ENCODE measurements at regions not wholly inside any gene's neighbourhood (a gene's known extent, or its start where the extent isn't known, plus 50 kb on each side); places are given as distances from the start of the nearest gene placed in this dataset.

DNA sequence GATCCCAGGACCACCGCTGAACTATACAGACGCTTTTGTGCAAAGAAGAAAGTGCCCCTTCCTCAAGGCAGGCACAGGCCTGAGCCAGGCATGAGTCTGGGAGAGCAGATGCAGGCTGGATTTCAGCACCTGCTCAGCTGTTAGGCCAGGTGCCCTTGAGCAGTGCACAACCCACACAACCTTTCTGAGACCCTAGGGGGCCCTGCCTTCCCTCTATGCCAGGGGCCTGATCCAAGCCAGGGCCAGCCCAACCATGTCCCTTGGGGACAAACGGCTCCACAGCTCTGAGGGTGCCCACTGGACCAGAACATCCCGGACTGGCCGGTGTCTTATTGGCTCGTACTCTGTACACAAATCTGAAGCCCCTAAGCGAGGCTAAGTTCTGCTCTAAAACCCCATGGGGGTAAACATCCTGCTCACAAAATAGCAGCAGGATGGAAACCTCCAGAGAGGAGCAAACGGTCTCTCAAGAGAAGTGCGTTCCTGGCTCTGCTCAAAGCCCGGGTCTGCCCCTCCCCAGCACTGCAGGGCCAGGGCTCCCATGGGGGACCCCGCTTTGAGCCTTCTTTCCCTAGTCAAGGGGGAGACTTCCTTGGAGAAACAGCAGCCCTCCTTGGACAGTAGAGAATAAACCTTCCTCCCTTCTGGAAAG is 275.1 kb downstream of the NPHP4 start:
- in situ Hi-C loops (cut with MboI; ENCODE audit: low sequenced_read_pairs): no loop called here

DNA sequence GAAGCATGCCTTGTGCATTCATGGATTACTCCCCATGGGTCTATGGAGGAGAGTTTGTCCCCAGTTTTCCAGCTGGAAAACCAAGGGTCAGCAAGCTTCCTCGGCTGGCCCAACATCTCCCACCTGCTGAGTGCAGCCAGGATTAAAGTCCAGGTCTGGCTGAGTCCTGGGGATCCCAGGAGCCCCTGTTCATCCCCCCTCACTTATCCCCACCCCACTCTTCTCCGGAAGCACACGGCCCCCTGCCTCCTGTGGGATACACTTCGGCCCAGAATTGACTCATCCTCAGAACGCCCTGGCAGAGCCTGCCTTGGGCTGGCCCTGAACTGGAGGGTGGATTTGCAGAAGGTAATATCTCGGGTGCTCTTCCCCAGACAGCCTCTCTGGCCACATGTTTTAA is 276.1 kb downstream of the NPHP4 start:
- in situ Hi-C loops (cut with MboI; ENCODE audit: low sequenced_read_pairs): no loop called here

- in situ Hi-C loops (cut with MboI; ENCODE audit: low sequenced_read_pairs): no loop called here
These were observed 278.9 kb downstream of the NPHP4 start for GRCh38 chr1:5713101-5714010.

- in situ Hi-C loops (cut with MboI; ENCODE audit: low sequenced_read_pairs): no loop called here
These were observed 280.1 kb downstream of the NPHP4 start for GRCh38 chr1:5711956-5712645.

GRCh38 chr1:5711079-5711478 is 281.1 kb downstream of the NPHP4 start:
- in situ Hi-C loops (cut with MboI; ENCODE audit: low sequenced_read_pairs): no loop called here

DNA sequence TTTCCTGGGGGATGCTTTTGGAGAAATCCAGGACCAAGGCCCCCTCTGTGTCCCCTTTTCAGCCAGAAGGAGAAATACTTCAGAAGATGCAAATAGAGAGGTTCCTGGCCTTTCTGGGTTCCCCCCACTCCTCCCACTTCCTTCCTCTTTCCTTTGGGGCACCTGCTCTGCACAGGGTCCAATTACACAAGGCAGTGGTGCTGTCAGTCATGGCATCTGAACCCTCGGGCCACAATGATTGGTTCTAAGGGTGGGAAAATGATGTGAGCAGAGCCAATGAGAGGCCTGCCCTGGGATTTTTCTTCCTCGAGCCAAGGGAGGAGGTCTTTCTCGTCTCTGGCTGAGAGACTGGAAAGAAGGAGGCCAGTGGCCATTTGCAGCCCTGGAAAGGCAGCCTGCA is 282.2 kb downstream of the NPHP4 start:
- in situ Hi-C loops (cut with MboI; ENCODE audit: low sequenced_read_pairs): no loop called here

DNA sequence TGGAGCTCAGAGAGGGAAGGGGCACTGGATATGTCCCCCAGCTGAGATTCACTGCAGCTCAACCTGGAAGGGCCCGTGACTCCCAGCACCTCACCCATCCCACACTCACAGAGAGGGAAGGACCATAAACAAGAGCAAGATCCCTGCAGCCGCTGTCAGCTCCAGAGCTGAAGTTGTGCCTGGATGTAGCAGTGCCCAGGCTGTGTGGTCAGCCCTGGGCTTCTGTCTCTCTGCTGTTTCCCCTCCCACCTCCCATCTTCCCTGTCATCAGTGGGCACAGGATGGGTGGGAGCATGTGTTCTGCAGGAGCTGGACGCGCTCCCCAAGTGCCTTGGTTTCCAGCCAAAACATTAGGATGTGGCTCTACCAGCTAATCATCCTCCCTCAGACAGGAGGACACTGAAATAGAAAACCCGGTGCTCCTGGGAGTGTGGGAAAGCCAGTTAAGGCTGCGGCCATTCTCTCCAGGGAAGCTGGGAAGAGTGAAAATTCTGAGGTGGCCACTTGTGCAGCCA is 282.7 kb downstream of the NPHP4 start:
- in situ Hi-C loops (cut with MboI; ENCODE audit: low sequenced_read_pairs): no loop called here

GRCh38 chr1:5708346-5709245 is 283.6 kb downstream of the NPHP4 start:
- in situ Hi-C loops (cut with MboI; ENCODE audit: low sequenced_read_pairs): no loop called here

DNA sequence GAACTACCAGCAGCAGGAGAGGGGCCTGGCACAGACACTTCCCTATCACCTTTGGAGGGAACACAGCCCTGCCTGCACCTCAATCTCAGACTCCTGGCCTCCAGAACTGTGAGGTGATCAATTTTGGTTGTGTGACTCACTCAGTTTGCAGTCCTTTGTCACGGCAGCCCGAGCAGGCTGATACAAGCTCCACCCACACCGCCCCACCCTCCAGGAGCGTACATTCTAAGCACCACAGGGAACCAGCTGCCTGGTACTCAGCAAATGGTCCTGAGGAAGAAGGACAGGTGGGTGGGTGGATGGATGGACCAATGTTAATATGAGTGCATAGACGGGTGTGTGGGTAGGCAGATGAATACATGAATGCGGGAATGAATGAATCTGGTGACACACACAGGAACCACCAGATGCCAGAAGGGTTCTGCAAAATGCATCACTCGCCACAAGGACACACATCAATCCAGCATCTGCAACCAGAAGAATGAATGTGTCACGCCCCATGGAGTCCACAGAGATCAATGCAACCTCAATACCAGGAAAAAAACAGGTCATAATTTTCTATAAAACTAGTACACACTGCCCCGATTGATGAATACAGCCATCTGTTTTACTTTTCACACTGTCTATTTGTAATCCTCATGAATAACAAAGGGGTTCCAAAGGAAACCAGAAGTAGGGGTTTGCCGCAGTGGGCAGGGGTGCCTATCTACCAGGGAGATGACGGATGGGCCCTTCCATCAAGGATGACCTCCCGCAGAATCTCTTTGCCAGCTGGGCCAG is 284.5 kb downstream of the NPHP4 start:
- in situ Hi-C loops (cut with MboI; ENCODE audit: low sequenced_read_pairs): no loop called here

- in situ Hi-C loops (cut with MboI; ENCODE audit: low sequenced_read_pairs): no loop called here
These were observed 286.0 kb downstream of the NPHP4 start for GRCh38 chr1:5706239-5706638.

DNA sequence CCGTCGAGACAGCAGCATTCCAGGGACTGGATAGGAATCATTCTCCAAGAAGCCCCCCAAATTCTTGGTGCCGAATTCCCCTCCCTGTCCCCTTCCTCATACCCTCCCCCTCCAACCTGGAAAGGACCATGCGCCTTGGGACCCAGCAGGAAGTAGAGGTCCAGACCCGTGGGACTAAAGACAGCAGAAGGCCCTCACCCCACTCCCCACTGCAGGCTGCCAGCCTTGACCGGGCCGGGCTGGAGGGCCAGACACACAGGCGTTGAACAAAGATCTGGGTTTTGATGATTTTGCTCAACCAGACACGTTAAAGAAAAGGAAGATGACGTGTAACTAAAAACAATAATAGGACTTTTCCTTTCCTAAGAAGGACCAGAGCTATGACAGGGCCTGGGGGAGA is 286.5 kb downstream of the NPHP4 start:
- in situ Hi-C loops (cut with MboI; ENCODE audit: low sequenced_read_pairs): no loop called here

GRCh38 chr1:5704561-5705514 is 287.4 kb downstream of the NPHP4 start:
- in situ Hi-C loops (cut with MboI; ENCODE audit: low sequenced_read_pairs): no loop called here

DNA sequence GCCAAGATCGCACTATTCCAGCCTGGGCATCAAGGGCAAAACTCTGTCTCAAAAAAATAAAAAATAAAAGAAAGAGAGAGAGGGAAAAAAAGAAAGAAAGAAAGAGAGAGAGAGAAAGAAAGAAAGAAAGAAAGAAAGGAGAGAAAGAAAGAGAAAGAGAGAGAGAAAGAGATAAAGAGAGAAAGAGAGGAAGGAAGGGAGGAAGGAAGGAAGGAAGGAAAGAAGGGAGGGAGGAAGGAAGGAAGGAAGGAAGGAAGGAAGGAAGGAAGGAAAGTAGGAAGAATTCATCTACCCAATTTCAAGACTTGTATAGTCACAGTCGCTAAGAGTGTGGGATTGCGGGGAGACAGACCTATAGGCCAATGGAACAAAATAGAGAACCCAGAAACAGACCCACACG is 290.6 kb downstream of the NPHP4 start:
- in situ Hi-C loops (cut with MboI; ENCODE audit: low sequenced_read_pairs): no loop called here

GRCh38 chr1:5693568-5693967 is 298.7 kb downstream of the NPHP4 start:
- in situ Hi-C loops (cut with MboI; ENCODE audit: low sequenced_read_pairs): no loop called here

DNA sequence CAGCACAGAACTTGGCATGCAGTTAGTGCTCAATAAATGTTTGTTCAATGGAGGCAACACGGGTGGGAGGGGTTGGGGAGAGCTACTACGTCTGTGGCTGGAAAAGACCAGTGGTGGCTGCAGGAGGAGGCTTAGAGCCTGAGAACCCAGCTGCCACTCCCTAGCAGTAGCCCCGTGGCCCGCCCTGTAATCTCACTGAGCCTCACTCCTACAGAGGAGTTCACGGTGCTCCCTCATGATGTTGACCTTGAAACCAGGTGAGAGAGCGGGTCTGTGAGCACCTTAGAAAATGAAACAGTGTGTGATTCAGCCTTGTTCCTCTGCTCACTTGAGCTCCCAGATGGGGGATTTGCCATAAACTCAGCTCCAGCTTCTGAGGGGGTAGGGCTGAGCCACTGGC is 299.6 kb downstream of the NPHP4 start:
- in situ Hi-C loops (cut with MboI; ENCODE audit: low sequenced_read_pairs): no loop called here

DNA sequence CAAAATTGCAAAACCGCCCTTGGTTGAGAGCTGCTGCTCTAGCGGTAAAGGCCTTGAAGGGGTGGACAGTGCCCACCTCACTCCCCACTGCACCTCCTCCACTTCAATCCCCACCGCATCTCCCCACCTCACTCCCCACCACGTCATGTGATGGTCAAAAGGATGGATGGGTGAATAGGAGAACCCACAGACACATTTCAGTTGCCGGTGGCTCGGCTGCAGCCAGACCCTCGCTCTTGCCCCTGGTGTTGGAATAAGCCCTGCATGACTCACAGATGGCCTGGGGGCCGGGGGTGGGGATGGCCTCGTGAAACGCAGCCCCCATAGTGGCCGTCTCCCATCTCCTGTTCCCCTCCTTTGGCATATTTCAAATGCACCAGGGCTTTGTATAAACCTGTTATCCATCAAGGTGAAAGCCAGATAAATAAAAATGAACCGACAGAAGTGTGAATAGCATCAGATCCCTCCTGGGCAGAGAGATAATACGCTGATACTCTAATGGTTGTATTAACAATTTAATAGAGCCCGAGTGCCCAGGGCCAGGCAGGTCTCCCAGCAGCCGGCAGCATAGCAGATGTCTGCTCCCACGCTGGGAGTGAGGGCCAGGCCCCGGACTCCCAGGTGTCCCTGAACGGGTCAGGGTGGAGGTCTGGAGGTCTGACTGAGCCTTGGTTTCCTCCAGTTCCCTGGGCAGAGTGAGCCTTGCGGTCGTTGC is 300.3 kb downstream of the NPHP4 start:
- in situ Hi-C loops (cut with MboI; ENCODE audit: low sequenced_read_pairs): no loop called here

DNA sequence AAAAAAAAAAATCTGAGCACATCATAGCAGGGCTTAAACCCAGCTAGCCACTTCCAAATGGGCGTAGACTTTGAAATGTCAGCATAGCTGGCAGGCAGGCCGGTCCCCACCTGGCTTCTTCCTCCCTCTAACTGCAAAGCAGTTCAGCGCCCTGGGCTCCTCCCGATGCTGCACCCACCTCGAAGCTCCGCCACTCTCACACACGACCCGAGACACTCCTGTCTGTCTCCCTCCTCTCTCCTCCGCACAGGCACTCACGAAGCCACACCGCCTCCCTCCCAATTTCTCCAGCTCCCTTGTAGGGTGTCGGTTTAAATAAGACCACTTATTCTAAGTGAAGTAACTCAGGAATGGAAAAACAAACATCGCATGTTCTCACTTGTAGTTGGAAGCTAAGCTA is 301.3 kb downstream of the NPHP4 start:
- in situ Hi-C loops (cut with MboI; ENCODE audit: low sequenced_read_pairs): no loop called here

DNA sequence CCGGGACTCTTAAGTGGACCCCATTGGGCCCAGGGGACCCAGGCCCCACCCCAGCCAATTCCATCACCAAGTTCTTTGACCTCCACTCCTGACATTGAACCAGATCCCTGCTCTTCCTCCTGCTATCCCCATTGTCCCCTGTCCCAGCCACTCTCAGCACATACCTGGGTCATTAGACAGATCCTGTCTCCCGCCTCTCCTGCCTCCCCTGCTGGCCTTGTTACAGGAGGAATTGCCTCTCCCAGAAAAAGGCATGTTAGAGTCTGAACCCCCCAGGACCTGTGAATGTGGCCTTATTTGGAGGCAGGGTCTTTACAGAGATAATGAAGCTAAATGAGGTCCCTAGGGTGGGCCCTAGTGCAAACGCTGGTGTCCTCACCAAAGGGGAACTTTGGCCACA is 301.9 kb downstream of the NPHP4 start:
- in situ Hi-C loops (cut with MboI; ENCODE audit: low sequenced_read_pairs): no loop called here
